ENCODE measurements at regions not wholly inside any gene's neighbourhood (a gene's known extent, or its start where the extent isn't known, plus 50 kb on each side); places are given as distances from the start of the nearest gene placed in this dataset.

DNA sequence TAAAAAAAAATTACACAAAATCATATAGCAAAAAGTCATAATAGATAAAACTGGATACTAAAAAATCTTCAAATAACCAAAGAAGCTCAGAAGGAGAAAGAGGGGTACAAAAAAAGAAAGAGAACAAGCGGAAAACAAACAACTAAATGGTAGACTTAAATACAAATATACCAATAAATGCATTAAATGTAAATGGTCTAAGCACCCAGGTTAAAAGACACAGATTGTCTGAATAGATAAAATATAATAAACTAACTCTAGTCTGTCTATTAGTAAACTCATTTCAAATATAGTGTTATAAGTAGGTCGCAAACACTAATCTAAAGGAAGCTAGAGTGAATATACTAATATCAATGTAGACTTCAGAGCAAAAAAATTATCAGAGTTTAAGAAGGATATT lies 357.4 kb downstream of the METTL4 start:
- Histone ChIP-seq H3K36me3 (ENCODE audit: control insufficient read depth in 1 of 2, insufficient read depth in 2 of 2, low read length in 2 of 2) (no peaks in the 10 kb centered on the region), H3K79me2 (ENCODE audit: control insufficient read depth, insufficient read depth, low read length, poor library complexity) (no peaks in the 10 kb centered on the region), H4K8ac (ENCODE audit: low read depth, low read length) (no peak overlapping the region), H3K18ac (ENCODE audit: low read length) (no peak overlapping the region), H2BK120ac (ENCODE audit: insufficient read depth, low read length, poor library complexity) (no peak overlapping the region), H2AK5ac (ENCODE audit: low read length) (no peak overlapping the region), H4K12ac (ENCODE audit: low read depth, low read length) (no peak overlapping the region), H3K4me2 (ENCODE audit: low read length) (no peak overlapping the region), H3K14ac (ENCODE audit: low read length) (no peak overlapping the region), H3K79me1 (ENCODE audit: low read length) (no peaks in the 10 kb centered on the region), H3K23ac (ENCODE audit: low read length) (no peak overlapping the region), H3K9ac (ENCODE audit: low read length) (no peak overlapping the region), H4K91ac (ENCODE audit: low read depth, low read length) (no peak overlapping the region), H3K9me3 (ENCODE audit: insufficient read depth, low read depth, low read length) (no peaks in the 10 kb centered on the region), H3K4me3 (ENCODE audit: low read depth, low read length) (no peak overlapping the region), H3K4me1 (ENCODE audit: control insufficient read depth in 1 of 2, insufficient read depth in 2 of 2, low read length in 2 of 2) (no peaks in the 10 kb centered on the region), H3K4ac (ENCODE audit: low read depth, low read length) (no peak overlapping the region), H3K27me3 (ENCODE audit: insufficient read depth, low read length) (no peaks in the 10 kb centered on the region), H2BK12ac (ENCODE audit: low read length) (no peak overlapping the region), H2BK5ac (ENCODE audit: low read depth, low read length, poor library complexity) (no peak overlapping the region), H3K27ac (ENCODE audit: low read depth, low read length) (no peak overlapping the region), H2AFZ (ENCODE audit: insufficient read depth, low read length, poor library complexity) (no peak overlapping the region)
- no peak for DNase-seq
- WGBS (ENCODE audit: extremely low coverage, insufficient coverage, insufficient read length) = no CpG with 5 or more reads among the region's 2 CpGs

DNA sequence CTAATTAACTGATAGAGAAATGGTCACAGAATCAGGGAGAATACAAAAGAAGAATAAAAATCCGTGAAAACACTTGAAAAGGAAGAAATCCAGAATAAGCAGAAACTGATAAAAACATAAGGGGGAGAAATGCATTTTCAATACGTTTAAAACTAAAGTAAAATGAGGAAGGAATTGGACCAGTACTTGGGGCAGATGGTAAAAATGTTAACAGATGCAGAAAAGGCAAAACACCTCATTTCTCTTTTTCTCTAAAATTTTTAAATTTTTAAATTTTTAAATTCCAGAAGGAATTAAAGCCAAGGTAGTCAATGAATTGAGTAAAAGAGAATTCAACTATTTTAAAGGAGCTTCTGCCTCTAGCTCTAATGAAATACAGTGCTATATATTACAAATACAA lies 353.9 kb downstream of the METTL4 start:
- Histone ChIP-seq H3K4me2 (ENCODE audit: low read length) (no peak overlapping the region), H2AK5ac (ENCODE audit: low read length) (no peak overlapping the region), H3K14ac (ENCODE audit: low read length) (no peak overlapping the region), H3K18ac (ENCODE audit: low read length) (no peak overlapping the region), H3K9ac (ENCODE audit: low read length) (no peak overlapping the region), H3K23ac (ENCODE audit: low read length) (no peak overlapping the region), H2AFZ (ENCODE audit: insufficient read depth, low read length, poor library complexity) (no peak overlapping the region), H4K12ac (ENCODE audit: low read depth, low read length) (no peak overlapping the region), H3K27ac (ENCODE audit: low read depth, low read length) (no peak overlapping the region), H2BK5ac (ENCODE audit: low read depth, low read length, poor library complexity) (no peak overlapping the region), H3K4ac (ENCODE audit: low read depth, low read length) (no peak overlapping the region), H2BK12ac (ENCODE audit: low read length) (no peak overlapping the region), H4K91ac (ENCODE audit: low read depth, low read length) (no peak overlapping the region), H3K4me3 (ENCODE audit: low read depth, low read length) (no peak overlapping the region), H3K4me1 (ENCODE audit: control insufficient read depth in 1 of 2, insufficient read depth in 2 of 2, low read length in 2 of 2) (no peaks in the 10 kb centered on the region), H3K36me3 (ENCODE audit: control insufficient read depth in 1 of 2, insufficient read depth in 2 of 2, low read length in 2 of 2) (no peaks in the 10 kb centered on the region), H4K8ac (ENCODE audit: low read depth, low read length) (no peak overlapping the region), H2BK120ac (ENCODE audit: insufficient read depth, low read length, poor library complexity) (no peak overlapping the region), H3K79me1 (ENCODE audit: low read length) (no peaks in the 10 kb centered on the region), H3K79me2 (ENCODE audit: control insufficient read depth, insufficient read depth, low read length, poor library complexity) (no peaks in the 10 kb centered on the region), H3K27me3 (ENCODE audit: insufficient read depth, low read length) (no peaks in the 10 kb centered on the region), H3K9me3 (ENCODE audit: insufficient read depth, low read depth, low read length) (no peaks in the 10 kb centered on the region)
- DNase-seq = no peak
- no CpG with 5 or more reads among the region's 2 CpGs for WGBS (ENCODE audit: extremely low coverage, insufficient coverage, insufficient read length)

DNA sequence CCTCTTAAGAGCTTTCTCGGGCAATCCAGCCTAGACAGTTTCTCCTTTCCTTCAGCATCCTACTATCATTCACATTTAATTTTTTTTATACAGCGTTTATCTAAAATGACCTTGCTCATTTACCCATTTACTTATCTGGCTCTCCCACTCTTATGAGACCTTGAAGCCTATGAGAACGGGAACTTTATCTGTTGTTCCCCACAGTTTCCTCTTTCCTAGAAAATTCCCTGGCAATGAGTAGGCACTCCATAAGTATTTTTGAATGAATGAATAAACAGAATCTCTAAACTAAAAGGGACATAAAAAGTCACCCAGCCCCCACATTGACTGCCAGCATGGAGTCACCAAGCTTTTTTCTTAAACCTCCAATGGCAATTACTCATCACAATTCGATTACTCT lies 353.2 kb downstream of the METTL4 start:
- no peaks in the 10 kb centered on the region for H3K36me3 ChIP-seq (ENCODE audit: control insufficient read depth in 1 of 2, insufficient read depth in 2 of 2, low read length in 2 of 2)
- no peak overlapping the region for H2BK120ac ChIP-seq (ENCODE audit: insufficient read depth, low read length, poor library complexity)
- no peak overlapping the region for H2BK12ac ChIP-seq (ENCODE audit: low read length)
- H3K14ac ChIP-seq (ENCODE audit: low read length) = no peak overlapping the region
- H4K8ac ChIP-seq (ENCODE audit: low read depth, low read length) = no peak overlapping the region
- H3K27me3 ChIP-seq (ENCODE audit: insufficient read depth, low read length) = no peaks in the 10 kb centered on the region
- H3K23ac ChIP-seq (ENCODE audit: low read length) = no peak overlapping the region
- no peak overlapping the region for H3K18ac ChIP-seq (ENCODE audit: low read length)
- H2AK5ac ChIP-seq (ENCODE audit: low read length) = no peak overlapping the region
- H3K9me3 ChIP-seq (ENCODE audit: insufficient read depth, low read depth, low read length) = no peaks in the 10 kb centered on the region
- WGBS (ENCODE audit: extremely low coverage, insufficient coverage, insufficient read length) = no CpG with 5 or more reads among the region's 4 CpGs
- H3K4me2 ChIP-seq (ENCODE audit: low read length) = no peak overlapping the region
- no peak overlapping the region for H4K12ac ChIP-seq (ENCODE audit: low read depth, low read length)
- no peak overlapping the region for H2AFZ ChIP-seq (ENCODE audit: insufficient read depth, low read length, poor library complexity)
- H3K4ac ChIP-seq (ENCODE audit: low read depth, low read length) = no peak overlapping the region
- H4K91ac ChIP-seq (ENCODE audit: low read depth, low read length) = no peak overlapping the region
- no peak for DNase-seq
- no peaks in the 10 kb centered on the region for H3K4me1 ChIP-seq (ENCODE audit: control insufficient read depth in 1 of 2, insufficient read depth in 2 of 2, low read length in 2 of 2)
- no peak overlapping the region for H2BK5ac ChIP-seq (ENCODE audit: low read depth, low read length, poor library complexity)
- no peak overlapping the region for H3K4me3 ChIP-seq (ENCODE audit: low read depth, low read length)
- H3K9ac ChIP-seq (ENCODE audit: low read length) = no peak overlapping the region
- no peaks in the 10 kb centered on the region for H3K79me2 ChIP-seq (ENCODE audit: control insufficient read depth, insufficient read depth, low read length, poor library complexity)
- H3K79me1 ChIP-seq (ENCODE audit: low read length) = no peaks in the 10 kb centered on the region
- no peak overlapping the region for H3K27ac ChIP-seq (ENCODE audit: low read depth, low read length)

DNA sequence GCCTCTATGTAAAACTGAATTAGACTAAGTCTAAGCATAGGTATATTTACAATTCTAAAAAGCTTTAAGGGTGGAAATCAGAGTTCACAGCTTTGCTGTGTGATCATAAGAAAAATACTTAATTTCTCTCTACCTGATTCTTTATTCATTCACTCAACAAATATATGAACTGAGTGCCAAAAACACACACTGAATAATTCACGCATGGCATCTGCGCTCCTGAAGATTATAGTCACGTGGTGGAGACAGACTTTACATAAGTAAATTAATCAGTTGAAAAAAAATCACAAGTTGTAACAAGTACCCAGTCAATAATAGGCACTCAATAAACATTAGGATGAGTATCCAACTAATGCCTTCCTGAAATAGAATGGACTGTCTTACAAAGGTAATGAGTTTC lies 351.6 kb downstream of the METTL4 start:
- H3K9me3 ChIP-seq (ENCODE audit: insufficient read depth, low read depth, low read length) = no peaks in the 10 kb centered on the region
- H4K8ac ChIP-seq (ENCODE audit: low read depth, low read length) = no peak overlapping the region
- no peak overlapping the region for H2BK5ac ChIP-seq (ENCODE audit: low read depth, low read length, poor library complexity)
- H4K12ac ChIP-seq (ENCODE audit: low read depth, low read length) = no peak overlapping the region
- H3K4me2 ChIP-seq (ENCODE audit: low read length) = no peak overlapping the region
- no peak overlapping the region for H3K27ac ChIP-seq (ENCODE audit: low read depth, low read length)
- no peaks in the 10 kb centered on the region for H3K79me1 ChIP-seq (ENCODE audit: low read length)
- no peak overlapping the region for H4K91ac ChIP-seq (ENCODE audit: low read depth, low read length)
- no peak overlapping the region for H3K9ac ChIP-seq (ENCODE audit: low read length)
- H3K18ac ChIP-seq (ENCODE audit: low read length) = no peak overlapping the region
- H3K4ac ChIP-seq (ENCODE audit: low read depth, low read length) = no peak overlapping the region
- no peak for DNase-seq
- H3K27me3 ChIP-seq (ENCODE audit: insufficient read depth, low read length) = no peaks in the 10 kb centered on the region
- no peaks in the 10 kb centered on the region for H3K79me2 ChIP-seq (ENCODE audit: control insufficient read depth, insufficient read depth, low read length, poor library complexity)
- H2AFZ ChIP-seq (ENCODE audit: insufficient read depth, low read length, poor library complexity) = no peak overlapping the region
- WGBS (ENCODE audit: extremely low coverage, insufficient coverage, insufficient read length) = no CpG with 5 or more reads among the region's 3 CpGs
- H3K4me3 ChIP-seq (ENCODE audit: low read depth, low read length) = no peak overlapping the region
- H2AK5ac ChIP-seq (ENCODE audit: low read length) = no peak overlapping the region
- no peak overlapping the region for H2BK12ac ChIP-seq (ENCODE audit: low read length)
- H2BK120ac ChIP-seq (ENCODE audit: insufficient read depth, low read length, poor library complexity) = no peak overlapping the region
- no peak overlapping the region for H3K23ac ChIP-seq (ENCODE audit: low read length)
- no peaks in the 10 kb centered on the region for H3K36me3 ChIP-seq (ENCODE audit: control insufficient read depth in 1 of 2, insufficient read depth in 2 of 2, low read length in 2 of 2)
- H3K4me1 ChIP-seq (ENCODE audit: control insufficient read depth in 1 of 2, insufficient read depth in 2 of 2, low read length in 2 of 2) = no peaks in the 10 kb centered on the region
- H3K14ac ChIP-seq (ENCODE audit: low read length) = no peak overlapping the region

All from trophoblast cell (in vitro differentiated cells and primary cell).